RWPE2 (cell line): ENCODE measurements at regions not wholly inside any gene's neighbourhood (a gene's known extent, or its start where the extent isn't known, plus 50 kb on each side); places are given as distances from the start of the nearest gene placed in this dataset.

Source experiments
- ATAC-seq: fragments of 200-7000 bp; cut with Tn5 transposase; 3 replicates; pipeline ENCODE4 v1.9.1; 2021; ENCODE audit warnings: low read depth
- DNase-seq: peaks from one replicate; pipeline ENCODE4 v3.0.0-alpha.2; 2020; ENCODE audit warnings: low spot score
- H3K27ac ChIP-seq: fragments of 450-650 bp; 2 replicates; pipeline ENCODE4 v1.5.1; 2017; ENCODE audit warnings: mild to moderate bottlenecking; ENCODE audit not compliant: poor library complexity, severe bottlenecking
- H3K27me3 ChIP-seq: fragments of 250-450 bp; sonication (Bioruptor Pico); 2 replicates; pipeline ENCODE4 v1.5.1; 2021; ENCODE audit warnings: mild to moderate bottlenecking, moderate library complexity; ENCODE audit not compliant: insufficient read depth, poor library complexity, severe bottlenecking
- H3K36me3 ChIP-seq: fragments of 250-450 bp; sonication (Bioruptor Pico); 2 replicates; pipeline ENCODE4 v1.5.1; 2020; ENCODE audit warnings: low read depth, mild to moderate bottlenecking, moderate library complexity
- H3K4me1 ChIP-seq: fragments of 250-450 bp; sonication (Bioruptor Pico); 2 replicates; pipeline ENCODE4 v1.5.1; 2021; ENCODE audit warnings: mild to moderate bottlenecking, moderate library complexity; ENCODE audit not compliant: insufficient read depth, poor library complexity, severe bottlenecking
- H3K4me3 ChIP-seq: fragments of 250-450 bp; sonication (Bioruptor Pico); 2 replicates; pipeline ENCODE4 v1.5.1; 2021; ENCODE audit warnings: mild to moderate bottlenecking, moderate library complexity; ENCODE audit not compliant: severe bottlenecking
- H3K9me3 ChIP-seq: fragments of 250-450 bp; sonication (Bioruptor Pico); 2 replicates; pipeline ENCODE4 v1.5.1; 2021; ENCODE audit warnings: mild to moderate bottlenecking, moderate library complexity; ENCODE audit not compliant: severe bottlenecking
- CTCF ChIP-seq: fragments of 450-650 bp; IDR thresholded peaks from one replicate; pipeline ENCODE4 v1.5.1; 2017; ENCODE audit warnings: mild to moderate bottlenecking, moderate library complexity; ENCODE audit not compliant: poor library complexity, severe bottlenecking

GRCh38 chr5:96283589-96283988 is 149.5 kb downstream of the PCSK1 start:
- DNase-seq = no peak
- H3K27ac ChIP-seq = no peak overlapping the region
- no peak overlapping the region for H3K4me3 ChIP-seq
- peaks cover 43% of the 10 kb centered on the region for H3K4me1 ChIP-seq
- no peaks in the 10 kb centered on the region for H3K9me3 ChIP-seq
- ATAC-seq = no peak
- H3K27me3 ChIP-seq = no peaks in the 10 kb centered on the region
- H3K36me3 ChIP-seq = no peaks in the 10 kb centered on the region
- TF ChIP-seq CTCF = no peak

GRCh38 chr5:96282020-96282419 is 151.0 kb downstream of the PCSK1 start:
- DNase-seq = no peak
- H3K36me3 ChIP-seq = no peaks in the 10 kb centered on the region
- peaks cover 28% of the 10 kb centered on the region for H3K4me1 ChIP-seq
- H3K27me3 ChIP-seq = no peaks in the 10 kb centered on the region
- H3K9me3 ChIP-seq = peaks cover 1% of the 10 kb centered on the region
- no peak overlapping the region for H3K27ac ChIP-seq
- no peak for ATAC-seq
- TF ChIP-seq CTCF = no peak
- no peak overlapping the region for H3K4me3 ChIP-seq

- TF ChIP-seq CTCF = no peak
- Histone ChIP-seq H3K4me1 (peaks cover 28% of the 10 kb centered on the region), H3K4me3 (no peak overlapping the region), H3K36me3 (no peaks in the 10 kb centered on the region), H3K9me3 (peaks cover 1% of the 10 kb centered on the region), H3K27ac (peak overlapping the region; percentile 93), H3K27me3 (no peaks in the 10 kb centered on the region)
- ATAC-seq (no peak), DNase-seq (no peak)
Observed at GRCh38 chr5:96280946-96281393, 152.1 kb downstream of the PCSK1 start.

GRCh38 chr5:96279801-96280542 is 153.1 kb downstream of the PCSK1 start:
- peak overlapping the region; percentile 93 for H3K27ac ChIP-seq
- peaks cover 1% of the 10 kb centered on the region for H3K9me3 ChIP-seq
- DNase-seq = no peak
- H3K4me1 ChIP-seq = peaks cover 28% of the 10 kb centered on the region
- TF ChIP-seq CTCF = peak; percentile 17
- no peaks in the 10 kb centered on the region for H3K27me3 ChIP-seq
- H3K36me3 ChIP-seq = no peaks in the 10 kb centered on the region
- peak; percentile 97 for ATAC-seq
- H3K4me3 ChIP-seq = no peak overlapping the region

GRCh38 chr5:96278981-96279380 is 154.1 kb downstream of the PCSK1 start:
- no peak for ATAC-seq
- Histone ChIP-seq H3K27me3 (no peaks in the 10 kb centered on the region), H3K4me3 (no peak overlapping the region), H3K9me3 (peaks cover 1% of the 10 kb centered on the region), H3K4me1 (peaks cover 28% of the 10 kb centered on the region), H3K36me3 (no peaks in the 10 kb centered on the region), H3K27ac (peak overlapping the region; percentile 93)
- TF ChIP-seq CTCF = no peak
- no peak for DNase-seq
